GM21619 (cell line): ENCODE measurements at regions not wholly inside any gene's neighbourhood (a gene's known extent, or its start where the extent isn't known, plus 50 kb on each side); places are given as distances from the start of the nearest gene placed in this dataset.
"Not testable (repeated sequence)": the region's sequence is repeated elsewhere in the genome, so short reads cannot be mapped to it uniquely, and the experiment has no call there.

Experiments used
- ATAC-seq: cut with Tn5 transposase; IDR thresholded peaks from one replicate; pipeline ENCODE4 v1.9.1; 2021; ENCODE audit not compliant: unreplicated experiment

DNA sequence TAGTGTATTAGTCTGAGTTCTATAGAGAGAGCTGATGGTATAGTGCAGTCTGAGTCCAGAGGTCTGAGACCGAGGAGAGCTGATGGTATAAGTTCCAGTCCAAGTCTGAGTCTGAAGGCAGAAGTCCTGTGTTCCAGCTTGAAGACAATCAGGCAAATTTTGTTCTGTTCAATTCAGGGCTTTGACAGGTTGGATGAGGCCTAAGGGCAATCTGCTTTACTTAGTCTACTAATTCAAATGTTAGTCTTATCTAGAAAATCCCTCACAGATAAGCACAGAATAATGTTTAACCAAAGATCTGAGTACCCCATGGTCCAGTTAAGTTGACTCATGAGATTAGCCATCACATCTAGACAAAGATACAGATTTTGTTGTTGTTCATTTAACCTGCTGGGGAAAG is 303.0 kb upstream of the KLF4 start:
- ATAC-seq: no peak

DNA sequence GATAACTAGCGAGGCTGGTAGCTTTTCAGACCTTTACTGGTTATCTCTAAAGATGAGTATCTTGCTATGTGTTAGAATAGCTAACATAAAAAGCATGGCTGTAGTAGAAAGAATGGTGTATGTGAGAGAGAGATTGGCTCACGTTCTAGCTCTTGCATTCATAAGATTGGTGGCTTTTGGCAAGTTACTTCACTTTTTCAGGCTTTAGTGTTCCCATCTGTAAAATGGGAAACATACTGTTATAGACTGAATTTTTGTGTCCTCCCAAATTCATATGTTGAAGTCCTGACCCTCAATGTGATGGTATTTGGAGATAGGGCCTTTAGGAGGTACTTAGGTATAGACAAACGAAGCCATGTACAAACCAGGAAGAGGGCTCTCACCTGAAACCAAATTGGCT is 302.4 kb upstream of the KLF4 start:
- ATAC-seq: no peak

DNA sequence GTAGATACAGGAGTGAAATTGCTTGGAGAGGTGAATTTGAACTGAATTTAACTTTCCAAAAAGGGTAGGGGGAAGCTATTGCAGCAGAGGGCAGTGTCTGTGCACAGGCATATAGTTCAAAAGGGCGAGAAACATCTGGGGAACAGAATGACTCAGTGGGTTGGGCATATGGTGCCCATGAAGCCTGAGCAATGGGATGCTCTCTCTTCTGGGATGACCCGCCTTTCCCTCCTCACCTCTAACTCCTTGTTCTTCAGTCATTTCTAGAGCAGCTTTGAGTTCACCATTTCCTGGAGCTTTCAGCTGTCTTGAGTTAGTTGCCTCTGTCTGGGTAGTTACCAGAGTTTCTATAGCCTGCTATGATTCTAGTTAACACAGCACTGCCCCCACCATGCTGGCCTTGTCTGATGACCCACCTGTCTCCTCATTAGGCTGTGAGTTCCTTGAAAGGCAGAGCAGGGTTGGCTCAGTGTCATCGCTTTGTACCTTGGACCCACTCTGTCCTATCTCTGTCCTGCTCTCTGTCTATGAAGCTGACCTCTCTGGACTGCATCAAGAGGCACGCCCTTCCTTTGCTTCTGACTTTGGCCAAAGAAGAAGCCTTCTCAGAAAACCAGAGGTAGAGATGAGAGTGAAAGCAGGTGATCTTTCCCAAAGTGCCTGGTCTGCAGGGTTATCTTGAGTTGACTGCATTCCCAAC is 299.6 kb upstream of the KLF4 start:
- ATAC-seq: no peak

DNA sequence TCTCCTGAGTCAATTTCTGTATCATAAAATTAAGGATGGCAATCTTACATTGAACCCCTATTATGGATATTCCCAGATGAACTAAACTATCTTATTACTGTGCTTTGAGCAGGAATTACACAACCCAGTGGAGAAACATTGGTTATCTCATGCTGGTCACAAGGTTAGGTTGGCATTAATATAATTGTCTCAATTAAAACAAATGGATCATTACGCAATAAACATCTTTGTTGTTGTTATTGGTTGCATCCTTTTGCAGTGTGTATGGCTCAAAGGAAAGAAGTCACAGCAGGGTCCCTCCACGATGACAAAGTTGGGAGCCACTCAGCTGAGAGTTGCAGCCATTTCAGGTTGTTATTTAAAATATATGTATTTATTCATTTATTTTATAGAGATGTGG is 297.0 kb upstream of the KLF4 start:
- ATAC-seq: no peak

DNA sequence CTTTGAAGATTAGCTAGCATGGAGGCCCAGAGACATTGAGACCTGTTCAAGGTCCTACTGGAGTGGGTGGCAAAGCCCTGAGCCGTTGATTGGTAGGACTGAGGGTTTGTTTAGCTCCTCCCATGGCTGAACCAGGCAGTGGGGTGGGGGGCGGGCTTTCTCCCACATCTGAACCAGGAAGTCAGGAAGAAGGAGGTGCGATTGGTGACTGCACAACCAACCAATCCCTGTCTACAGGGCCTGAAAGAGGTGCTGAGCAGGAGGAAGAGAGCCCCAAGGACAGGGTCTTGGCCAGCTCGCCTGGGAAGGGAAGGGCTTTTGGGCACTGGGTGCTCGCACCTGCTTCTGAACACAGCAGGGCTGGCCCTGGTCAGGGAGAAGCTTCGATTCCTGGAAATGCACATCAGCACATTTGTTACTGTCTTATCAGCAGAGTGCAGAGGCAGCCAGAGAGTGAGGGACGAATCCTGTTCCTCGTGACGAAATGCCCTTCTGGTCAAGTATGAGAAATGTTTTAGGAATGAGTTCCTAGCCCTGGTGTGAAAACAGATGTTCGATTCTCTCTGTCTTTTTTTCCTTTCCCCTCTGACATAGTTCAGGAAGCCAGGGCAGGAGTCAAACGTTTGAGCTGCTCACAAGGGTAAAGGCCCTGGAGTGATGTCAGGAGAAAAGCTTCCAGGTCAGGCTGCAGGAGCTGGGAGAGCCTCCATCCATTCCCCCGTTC is 294.8 kb upstream of the KLF4 start:
- ATAC-seq: no peak

DNA sequence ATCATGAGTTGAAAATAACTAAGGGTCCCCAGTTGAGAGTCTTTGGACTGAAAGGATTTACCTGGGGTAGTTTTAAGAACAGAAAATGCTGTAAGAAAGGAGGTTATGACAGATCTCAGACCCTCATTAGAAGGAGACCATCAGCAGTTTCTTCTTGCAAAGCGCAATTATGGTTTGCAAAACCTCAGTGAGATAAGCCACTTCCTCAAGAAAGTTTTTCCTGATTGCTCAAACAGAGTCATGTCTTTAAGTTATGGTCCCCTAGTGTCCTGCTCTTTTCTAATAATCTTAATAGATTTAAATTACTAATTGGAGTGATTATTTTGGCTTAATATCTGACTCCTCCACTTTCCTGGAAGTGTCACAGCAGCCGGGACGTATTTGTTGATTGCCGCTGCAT is 293.2 kb upstream of the KLF4 start:
- ATAC-seq: no peak

DNA sequence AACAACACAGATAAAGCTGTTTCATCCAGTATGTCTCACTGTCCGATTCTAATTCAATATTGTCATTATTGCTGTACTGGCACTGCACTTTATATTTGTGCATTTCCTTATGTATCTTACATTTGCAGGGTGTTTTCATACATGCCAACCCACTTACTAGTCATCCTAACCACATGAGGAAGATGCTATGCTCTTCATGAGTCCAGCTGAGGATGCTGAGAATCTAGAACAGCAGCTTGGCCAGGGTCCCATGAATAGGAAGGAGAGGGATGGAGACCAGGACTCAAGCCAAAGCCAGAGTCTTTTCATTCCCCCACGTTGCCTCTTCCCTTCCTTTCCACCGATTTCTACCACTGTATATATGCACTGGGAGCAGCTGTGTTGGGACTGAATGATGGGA is 292.8 kb upstream of the KLF4 start:
- ATAC-seq: no peak

DNA sequence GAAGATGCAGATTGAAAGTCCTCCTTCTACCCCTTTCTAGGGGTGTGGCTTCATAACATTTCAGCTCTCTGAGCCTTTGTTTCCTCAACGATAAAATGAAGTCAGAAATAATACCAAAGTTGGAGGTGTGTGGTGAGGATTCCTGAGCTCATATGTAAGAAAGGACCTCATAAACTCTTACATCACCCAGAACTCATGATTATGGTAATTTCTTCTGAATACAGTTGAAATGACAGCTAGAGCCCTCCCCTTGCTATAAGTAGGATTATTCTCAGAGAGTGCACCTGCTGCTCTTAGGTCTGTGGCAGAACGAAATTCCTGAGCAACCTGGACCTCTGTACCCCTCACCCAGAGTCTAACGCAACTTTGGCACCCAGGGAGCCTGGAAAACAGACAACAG is 291.4 kb upstream of the KLF4 start:
- ATAC-seq: no peak

DNA sequence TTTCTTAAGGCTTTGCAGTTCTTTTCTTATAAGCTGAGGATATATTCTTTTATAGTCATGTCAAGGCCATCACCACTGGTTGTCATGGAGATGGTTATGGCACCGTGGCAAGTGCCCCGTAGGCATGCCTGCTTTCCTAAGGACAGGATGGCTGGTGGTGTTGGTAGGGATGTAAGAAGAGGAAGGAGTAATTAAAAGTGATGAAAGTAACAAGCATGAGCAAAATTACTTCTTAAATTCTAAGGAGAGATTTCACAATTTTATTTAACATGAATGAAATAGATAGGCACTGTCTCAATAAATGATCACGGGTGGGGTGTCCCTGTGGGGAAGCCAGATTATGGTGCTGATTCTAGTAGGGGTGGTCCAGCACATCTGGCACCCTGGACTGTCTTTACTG is 290.2 kb upstream of the KLF4 start:
- no peak for ATAC-seq

DNA sequence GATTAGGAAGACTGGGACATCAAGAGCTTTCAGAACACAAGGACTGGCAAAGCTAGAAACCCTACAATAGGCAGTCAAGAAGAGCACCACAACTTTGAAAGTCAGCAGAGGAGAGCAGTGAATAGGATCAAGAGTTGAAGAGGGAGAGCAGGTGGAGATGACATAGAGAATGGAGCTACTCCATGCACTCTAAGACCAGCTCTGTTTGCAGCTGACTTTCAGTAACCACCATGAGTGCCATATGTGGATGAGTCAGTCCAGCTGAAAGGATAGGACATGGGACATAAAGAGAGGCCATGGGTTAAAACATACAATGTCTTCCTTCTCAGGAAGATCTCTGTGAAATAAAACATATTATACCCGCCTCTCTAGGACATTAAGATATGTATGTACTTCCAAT is 289.1 kb upstream of the KLF4 start:
- no peak for ATAC-seq

DNA sequence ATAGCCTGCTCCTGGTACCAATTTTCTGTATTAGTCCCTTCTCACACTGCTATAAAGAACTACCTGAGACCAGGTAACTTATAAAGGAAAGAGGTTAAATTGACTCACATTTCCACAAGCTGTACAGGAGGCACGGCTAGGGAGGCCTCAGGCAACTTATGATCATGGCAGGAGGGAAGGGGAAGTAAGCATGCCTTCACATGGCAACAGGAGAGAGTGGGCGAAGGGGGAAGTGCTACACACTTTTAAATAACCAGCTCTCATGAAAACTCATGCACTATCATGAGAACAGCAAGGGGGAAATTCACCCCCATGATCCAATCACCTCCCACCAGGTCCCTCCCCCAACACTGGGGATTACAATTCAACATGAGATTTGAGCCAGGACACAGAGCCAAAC is 284.5 kb upstream of the KLF4 start:
- ATAC-seq: not testable (repeated sequence)

DNA sequence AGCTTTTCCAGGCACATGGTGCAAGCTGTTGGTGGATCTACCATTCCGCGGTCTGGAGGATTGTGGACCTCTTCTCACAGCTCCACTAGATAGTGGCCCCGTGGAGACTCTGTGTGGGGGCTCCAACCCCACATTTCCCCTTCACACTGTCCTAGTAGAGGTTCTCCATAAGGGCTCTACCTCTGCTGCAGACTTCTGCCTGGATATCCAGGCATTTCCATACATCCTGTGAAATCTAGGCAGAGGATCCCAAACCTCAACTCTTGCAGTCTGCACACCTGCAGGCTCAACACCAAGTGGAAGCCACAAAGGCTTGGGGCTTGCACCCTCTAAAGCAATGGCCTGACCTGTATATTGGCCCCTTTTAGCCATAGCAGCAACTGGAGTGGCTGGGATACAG is 283.4 kb upstream of the KLF4 start:
- ATAC-seq: no peak

DNA sequence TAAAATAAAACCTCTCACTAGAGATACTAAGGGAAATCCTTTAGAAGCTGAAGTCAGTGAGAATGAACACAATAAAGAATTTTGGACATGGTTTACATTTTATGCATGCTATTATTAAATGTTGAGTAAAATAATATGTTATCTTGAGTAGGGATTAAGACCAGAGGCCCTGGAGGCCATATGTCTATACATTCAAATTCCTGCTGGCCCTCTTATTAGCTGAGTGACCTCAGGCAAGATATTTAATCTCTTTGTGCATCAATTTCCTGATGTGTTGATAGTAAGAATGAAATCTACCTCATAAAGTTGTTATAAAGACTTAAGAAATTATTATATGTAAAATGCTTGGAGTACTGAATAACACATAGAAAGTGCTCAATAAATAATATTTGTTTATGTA is 281.1 kb upstream of the KLF4 start:
- no peak for ATAC-seq

DNA sequence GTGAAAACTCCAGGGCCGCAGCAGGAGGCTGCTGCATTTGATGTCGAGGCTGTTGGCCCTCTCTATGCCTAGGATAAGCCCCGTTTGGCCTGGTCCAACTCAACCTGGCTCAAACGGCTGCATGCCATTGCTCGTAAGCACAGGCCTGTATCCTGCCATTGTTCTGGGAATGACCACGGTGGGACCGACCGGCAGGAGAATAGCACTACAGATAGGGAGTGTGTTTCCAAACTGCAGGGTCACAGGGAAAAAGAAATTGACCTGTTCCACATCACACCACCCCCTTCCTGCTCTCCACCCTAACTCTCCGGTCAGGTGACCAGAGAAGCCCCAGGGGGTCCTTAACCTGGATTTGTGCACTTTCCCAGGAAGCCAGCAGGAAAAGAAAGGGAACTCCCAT is 278.7 kb upstream of the KLF4 start:
- ATAC-seq: no peak

DNA sequence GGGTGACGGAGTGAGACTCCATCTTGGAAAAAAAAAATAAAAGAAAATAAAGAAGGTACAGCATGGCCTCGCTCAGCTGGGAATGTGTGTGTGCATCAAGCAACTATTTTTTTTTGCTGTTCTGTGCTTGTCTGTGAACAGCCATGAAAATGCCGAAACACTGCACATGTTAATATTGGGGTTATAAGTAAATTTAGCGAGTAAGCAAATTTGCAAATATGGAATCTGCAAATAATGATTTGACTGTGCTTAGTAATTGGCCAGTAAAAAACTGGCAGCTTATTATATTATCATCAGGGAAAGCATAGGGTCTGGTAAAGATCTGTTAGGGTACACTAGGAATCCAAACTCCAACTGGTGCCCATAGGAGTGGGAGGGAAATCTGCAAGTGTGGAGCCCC is 278.1 kb upstream of the KLF4 start:
- no peak for ATAC-seq

DNA sequence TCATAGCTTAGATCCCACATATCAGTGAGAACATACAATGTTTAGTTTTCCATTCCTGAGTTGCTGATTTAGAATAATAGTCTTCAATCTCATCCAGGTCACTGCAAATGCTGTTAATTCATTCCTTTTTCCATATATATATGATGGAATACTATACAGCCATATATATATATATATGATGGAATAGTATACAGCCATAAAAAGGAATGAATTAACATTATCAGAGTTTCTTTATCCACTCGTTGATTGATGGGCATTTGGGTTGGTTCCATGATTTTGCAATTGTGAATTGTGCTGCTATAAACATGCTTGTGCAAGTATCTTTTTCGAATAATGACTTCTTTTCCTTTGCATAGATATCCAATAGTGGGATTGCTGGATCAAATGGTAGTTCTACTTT is 273.9 kb upstream of the KLF4 start:
- not testable (repeated sequence) for ATAC-seq

DNA sequence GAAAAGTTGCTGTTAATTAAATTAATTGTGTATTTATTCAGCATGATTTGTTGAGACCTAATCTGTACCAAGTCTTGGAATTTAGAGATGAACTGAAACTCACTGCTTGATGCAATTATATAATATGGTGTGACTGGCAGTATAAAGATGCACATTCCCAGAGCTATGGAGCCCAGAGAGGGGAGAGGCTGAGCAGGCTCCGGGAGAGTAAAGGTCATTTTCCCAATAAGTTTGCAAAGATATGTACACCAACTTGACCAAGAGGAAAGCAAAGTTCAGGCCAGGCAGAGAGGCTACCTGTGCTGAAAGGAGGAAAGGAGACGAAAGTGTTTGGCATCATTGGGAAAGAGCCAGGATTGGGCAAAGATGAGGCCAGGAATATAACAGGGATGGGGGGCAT is 271.7 kb upstream of the KLF4 start:
- no peak for ATAC-seq

DNA sequence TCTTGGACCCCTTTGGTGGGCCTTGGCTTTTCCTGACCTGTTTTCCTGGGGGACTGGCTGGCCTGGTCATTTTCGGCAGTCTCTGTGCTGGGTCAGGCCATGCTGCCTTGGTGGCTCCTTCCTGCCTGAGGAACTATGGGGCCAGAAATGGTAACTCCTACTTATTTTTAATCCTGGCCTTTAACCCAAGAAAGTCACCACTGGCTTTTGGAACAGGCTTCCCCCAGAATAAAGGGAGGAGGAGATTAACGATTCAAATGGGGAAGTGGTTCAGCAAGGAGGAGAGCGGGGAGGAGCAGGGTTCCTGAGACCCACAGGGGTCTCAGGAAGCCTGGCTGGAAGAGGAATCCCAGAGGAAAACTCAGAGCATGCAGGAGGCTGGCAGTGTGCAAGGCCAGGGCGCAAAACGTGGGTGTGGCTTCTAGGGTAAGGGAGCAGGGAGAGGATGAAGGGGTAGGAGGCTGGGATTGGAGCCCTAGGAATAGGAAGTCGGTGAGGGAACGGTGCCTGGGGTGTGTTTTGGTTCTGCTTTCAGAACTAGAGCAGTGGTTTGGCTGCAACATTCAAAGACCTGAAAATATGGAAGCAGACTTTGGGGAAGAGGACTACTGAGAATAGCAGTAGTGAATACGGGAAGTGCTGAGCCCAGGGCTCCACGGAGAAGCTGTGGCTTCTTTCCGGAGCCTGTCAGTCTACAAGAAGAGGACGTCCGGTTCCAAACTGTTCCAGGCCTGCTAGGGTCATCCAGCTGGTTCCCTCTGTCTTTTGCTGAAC is 271.1 kb upstream of the KLF4 start:
- no peak for ATAC-seq

DNA sequence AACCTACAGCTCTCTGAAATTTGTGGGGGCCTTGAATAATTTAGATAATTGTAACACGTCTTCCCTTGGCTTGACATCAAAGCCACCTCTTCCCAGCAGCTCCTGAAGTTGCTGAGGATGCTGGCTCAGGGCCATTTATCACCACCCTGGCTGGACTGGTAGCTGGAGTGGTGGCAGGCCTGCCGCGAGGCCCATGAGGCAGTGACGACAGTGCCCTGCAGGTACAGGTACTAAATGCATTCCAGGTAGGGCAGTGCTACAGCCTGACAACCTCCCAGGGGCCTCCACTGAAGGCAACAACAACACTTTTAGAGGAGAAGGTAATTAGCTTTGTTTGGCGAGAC is 270.2 kb upstream of the KLF4 start:
- no peak for ATAC-seq

DNA sequence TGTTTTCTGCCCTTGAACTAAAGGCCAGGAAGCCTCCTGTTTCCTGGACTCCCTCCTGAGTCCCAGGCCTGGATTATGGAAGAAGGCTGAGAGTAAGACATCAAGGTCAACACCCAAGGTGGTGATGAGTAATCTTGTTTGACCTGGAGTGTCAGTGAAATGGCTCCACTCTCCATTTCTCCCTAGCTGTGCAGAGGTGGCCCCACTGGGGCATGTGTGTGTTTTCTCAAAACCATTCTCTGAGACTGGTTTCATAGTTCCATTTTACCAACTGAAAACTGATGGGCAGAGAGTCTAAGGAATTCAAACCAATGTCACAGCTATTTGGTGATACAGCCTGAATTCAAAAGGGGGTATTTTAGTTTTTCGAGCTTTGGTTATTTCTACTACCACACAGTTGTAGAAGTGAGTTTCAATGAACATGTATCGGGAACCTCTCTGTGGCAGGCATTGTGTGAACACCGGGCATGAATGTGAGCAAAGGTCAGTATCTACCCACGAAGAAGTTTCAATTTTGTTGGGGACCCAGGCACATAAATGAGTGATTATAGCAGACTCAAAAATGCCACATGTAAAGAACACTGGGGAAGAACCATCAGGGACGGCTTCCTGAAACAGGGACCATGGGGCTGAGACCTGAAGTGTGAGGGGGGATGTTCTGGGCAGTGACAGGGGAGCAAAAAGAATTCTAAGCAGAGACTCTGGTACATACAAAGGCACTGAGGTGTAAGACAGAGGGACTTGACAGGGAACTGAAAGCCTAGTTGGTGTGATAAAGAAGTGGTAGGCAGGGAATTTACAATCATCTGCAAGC is 269.6 kb upstream of the KLF4 start:
- no peak for ATAC-seq

DNA sequence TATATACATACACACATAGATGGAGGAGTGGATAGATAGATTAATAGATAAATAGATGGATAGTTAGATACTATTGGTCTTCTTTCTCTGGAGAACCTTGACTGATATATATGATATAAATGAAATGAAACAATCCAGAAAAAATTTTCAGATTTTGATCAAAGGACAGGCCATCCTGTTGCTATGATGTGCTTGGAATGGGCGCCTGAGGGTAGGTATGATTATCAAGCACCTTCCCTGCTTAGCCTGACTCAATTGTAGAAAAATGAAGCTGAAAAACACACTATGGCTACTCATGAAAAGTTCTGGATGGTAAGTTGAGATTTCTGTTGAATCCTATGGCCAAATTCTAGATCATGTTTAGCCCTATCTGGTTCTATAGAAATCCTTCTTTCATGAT is 266.5 kb upstream of the KLF4 start:
- no peak for ATAC-seq

DNA sequence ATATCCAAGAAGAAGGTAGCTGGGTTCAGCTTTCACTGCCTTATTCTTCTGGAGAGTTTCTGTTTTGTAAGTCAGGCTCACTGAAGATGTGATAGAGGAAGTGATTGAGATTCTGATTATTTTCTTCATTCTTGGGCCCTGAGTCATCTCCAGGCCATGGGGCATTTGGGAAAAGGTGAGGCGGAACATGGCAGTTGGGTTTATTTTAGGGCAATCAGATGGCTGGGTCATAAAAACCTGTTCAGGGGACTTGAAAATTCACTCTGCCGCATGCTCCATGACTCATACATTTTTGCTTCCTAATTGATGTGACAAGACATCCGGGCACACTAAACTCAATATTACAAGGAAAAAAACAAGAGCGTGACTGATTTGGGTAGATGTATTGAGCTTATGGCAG is 265.7 kb upstream of the KLF4 start:
- ATAC-seq: no peak
